H1 (cell line): ENCODE measurements at regions not wholly inside any gene's neighbourhood (a gene's known extent, or its start where the extent isn't known, plus 50 kb on each side); places are given as distances from the start of the nearest gene placed in this dataset.

ENCODE experiments used
- EZH2 ChIP-seq: fragments of 200-600 bp; sonication (generic); IDR thresholded peaks from 2 replicates; pipeline ENCODE4 v1.7.1; 2012; ENCODE audit warnings: low read depth, mild to moderate bottlenecking, moderate library complexity, low read length, inconsistent platforms; ENCODE audit not compliant: severe bottlenecking
- JUND ChIP-seq: IDR thresholded peaks from 2 replicates; pipeline ENCODE4 v1.6.1; 2011; ENCODE audit warnings: mild to moderate bottlenecking, improper control_type of control experiment, low read length
- NRF1 ChIP-seq: IDR thresholded peaks from 2 replicates; pipeline ENCODE4 v1.6.1; 2011; ENCODE audit warnings: mild to moderate bottlenecking, low read depth, low read length, improper control_type of control experiment
- POLR2AphosphoS5 ChIP-seq: IDR thresholded peaks from 2 replicates; pipeline ENCODE4 v1.6.1; 2011; ENCODE audit warnings: low read depth, low read length
- TAF1 ChIP-seq: IDR thresholded peaks from 2 replicates; pipeline ENCODE4 v1.6.1; 2011; ENCODE audit warnings: mild to moderate bottlenecking, low read depth, low read length
- TEAD4 ChIP-seq: IDR thresholded peaks from 2 replicates; pipeline ENCODE4 v1.6.1; 2012; ENCODE audit warnings: low read depth, low read length, inconsistent platforms, mixed read lengths
- TF ChIP-seq, protein P1 (sequence below): IDR thresholded peaks from 2 replicates; pipeline ENCODE4 v1.6.1; 2012; ENCODE audit warnings: inconsistent platforms
- TF ChIP-seq, protein P2 (sequence below): IDR thresholded peaks from 2 replicates; pipeline ENCODE4 v1.6.1; 2011; ENCODE audit warnings: low read length, improper control_type of control experiment

DNA sequence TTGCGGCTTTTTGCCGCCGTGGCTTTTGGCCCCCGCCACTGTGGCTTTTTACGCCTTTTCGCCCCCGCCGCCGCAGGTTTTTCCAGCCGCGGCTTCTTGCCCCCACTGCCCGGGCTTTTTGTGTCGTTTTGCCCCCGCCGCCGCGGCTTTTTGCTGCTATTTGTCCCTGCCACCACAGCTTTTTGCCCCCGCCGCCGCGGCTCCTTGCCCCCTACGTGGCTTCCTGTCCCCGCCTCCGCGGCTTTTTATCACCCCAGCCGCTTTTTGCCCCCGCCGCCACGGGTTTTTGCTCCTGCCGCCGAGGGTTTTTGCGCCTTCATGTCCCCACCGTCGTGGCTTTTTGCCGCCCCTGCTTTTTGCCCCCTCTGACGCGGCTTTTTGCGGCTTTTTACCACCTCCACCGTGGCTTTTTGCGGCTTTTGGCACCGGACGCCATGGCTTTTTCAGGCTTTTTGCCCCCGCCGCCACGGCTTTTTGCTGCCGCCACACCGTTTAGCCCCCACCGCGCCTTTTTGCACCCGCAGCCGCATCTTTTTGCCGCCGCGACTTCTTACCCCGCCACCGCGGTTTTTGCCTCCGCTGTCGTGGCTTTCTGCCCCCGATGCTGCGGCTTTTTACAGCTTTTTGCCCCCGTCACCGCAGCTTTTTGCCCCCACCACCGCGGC lies 637.0 kb downstream of the ZNF716 start:
- TF ChIP-seq EZH2 (no peak), TAF1 (no peak), JUND (no peak), POLR2AphosphoS5 (no peak), TEAD4 (no peak), NRF1 (no peak)
- TF ChIP-seq, protein P1, sequence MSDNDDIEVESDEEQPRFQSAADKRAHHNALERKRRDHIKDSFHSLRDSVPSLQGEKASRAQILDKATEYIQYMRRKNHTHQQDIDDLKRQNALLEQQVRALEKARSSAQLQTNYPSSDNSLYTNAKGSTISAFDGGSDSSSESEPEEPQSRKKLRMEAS: no peak
- TF ChIP-seq, protein P2, sequence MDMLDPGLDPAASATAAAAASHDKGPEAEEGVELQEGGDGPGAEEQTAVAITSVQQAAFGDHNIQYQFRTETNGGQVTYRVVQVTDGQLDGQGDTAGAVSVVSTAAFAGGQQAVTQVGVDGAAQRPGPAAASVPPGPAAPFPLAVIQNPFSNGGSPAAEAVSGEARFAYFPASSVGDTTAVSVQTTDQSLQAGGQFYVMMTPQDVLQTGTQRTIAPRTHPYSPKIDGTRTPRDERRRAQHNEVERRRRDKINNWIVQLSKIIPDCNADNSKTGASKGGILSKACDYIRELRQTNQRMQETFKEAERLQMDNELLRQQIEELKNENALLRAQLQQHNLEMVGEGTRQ: no peak
